OCI-LY7 (cell line): ENCODE measurements at regions not wholly inside any gene's neighbourhood (a gene's known extent, or its start where the extent isn't known, plus 50 kb on each side); places are given as distances from the start of the nearest gene placed in this dataset.

Experiments used
- BruUV-seq: library from RNA; stranded (reverse); fragments of 400-500 nt; replicated peaks from 2 replicates; lab custom pipeline; 2021; lab: Mats Ljungman, UMichigan
- CTCF ChIA-PET: fragments of 300-600 bp; sonication (Branson Sonifier 250); formaldehyde crosslinking; loops from one replicate; lab custom pipeline; 2022; ENCODE audit warnings: antibody characterized with exemption; ENCODE audit not compliant: unreplicated experiment; lab: Charles Lee
- POLR2A ChIA-PET: fragments of 300-600 bp; sonication (Branson Sonifier 250); formaldehyde crosslinking; loops from one replicate; lab custom pipeline; 2022; ENCODE audit warnings: antibody characterized with exemption; lab: Charles Lee
- DNase-seq: peaks from one replicate; pipeline ENCODE4 v3.0.0-alpha.2; 2015; ENCODE audit warnings: low spot score
- H2AFZ ChIP-seq: fragments of 200-600 bp; sonication (generic), shearing (Covaris generic); 2 replicates; pipeline ENCODE4 v1.6.1; 2014; ENCODE audit warnings: mild to moderate bottlenecking, antibody characterized with exemption, low read length, moderate library complexity
- H3K27ac ChIP-seq: fragments of 200-600 bp; sonication (generic); 2 replicates; pipeline ENCODE4 v1.5.1; 2014; ENCODE audit warnings: mixed run types, low read depth, mild to moderate bottlenecking, moderate library complexity, low read length, inconsistent platforms; ENCODE audit not compliant: poor library complexity, severe bottlenecking
- H3K36me3 ChIP-seq: fragments of 200-600 bp; sonication (generic); 2 replicates; pipeline ENCODE4 v1.6.1; 2014; ENCODE audit warnings: mild to moderate bottlenecking, antibody characterized with exemption, low read length, moderate library complexity, mixed read lengths; ENCODE audit not compliant: insufficient read depth
- H3K4me1 ChIP-seq: fragments of 200-600 bp; sonication (generic); 2 replicates; pipeline ENCODE4 v1.5.1; 2014; ENCODE audit warnings: mild to moderate bottlenecking, low read length; ENCODE audit not compliant: insufficient read depth, poor library complexity, severe bottlenecking
- H3K4me2 ChIP-seq: fragments of 200-600 bp; sonication (generic); 2 replicates; pipeline ENCODE4 v1.6.1; 2014; ENCODE audit warnings: mild to moderate bottlenecking, low read length
- H3K4me3 ChIP-seq: fragments of 200-600 bp; sonication (generic); 2 replicates; pipeline ENCODE4 v1.5.1; 2014; ENCODE audit warnings: mild to moderate bottlenecking, low read depth, low read length; ENCODE audit not compliant: poor library complexity, severe bottlenecking
- H3K79me2 ChIP-seq: fragments of 200-600 bp; sonication (generic); 2 replicates; pipeline ENCODE4 v1.6.1; 2016; ENCODE audit warnings: low read depth, mild to moderate bottlenecking, low read length, moderate library complexity, mixed read lengths; ENCODE audit not compliant: insufficient read depth
- H3K9me2 ChIP-seq: fragments of 200-600 bp; sonication (generic); 2 replicates; pipeline ENCODE4 v1.6.1; 2016; ENCODE audit warnings: mild to moderate bottlenecking, low read length, mixed read lengths; ENCODE audit not compliant: insufficient read depth
- H3K9me3 ChIP-seq: fragments of 200-600 bp; sonication (generic); 2 replicates; pipeline ENCODE4 v1.6.1; 2014; ENCODE audit warnings: mild to moderate bottlenecking, mixed run types, low read length, mixed read lengths
- H4K20me1 ChIP-seq: fragments of 200-600 bp; sonication (generic); 2 replicates; pipeline ENCODE4 v1.6.1; 2014; ENCODE audit warnings: mild to moderate bottlenecking, antibody characterized with exemption, low read length, moderate library complexity, mixed read lengths; ENCODE audit not compliant: insufficient read depth
- EZH2phosphoT487 ChIP-seq: fragments of 200-600 bp; sonication (generic); IDR thresholded peaks from 2 replicates; pipeline ENCODE4 v1.6.1; 2018; ENCODE audit warnings: low read depth, borderline replicate concordance, mild to moderate bottlenecking, mixed run types, antibody characterized with exemption, low read length, moderate library complexity, mixed read lengths
- intact Hi-C: fragments of 100-400 bp; cut with micrococcal nuclease; formaldehyde crosslinking; loops from one replicate; pipeline ENCODE4 v1.10.0; 2022; ENCODE audit not compliant: unreplicated experiment
- TF ChIP-seq, protein P1 (sequence below): fragments of 200-600 bp; sonication (generic); conservative IDR thresholded peaks from 2 replicates; pipeline ENCODE4 v1.5.1; 2014; ENCODE audit warnings: mild to moderate bottlenecking, antibody characterized with exemption, low read length, moderate library complexity, mixed read lengths

DNA sequence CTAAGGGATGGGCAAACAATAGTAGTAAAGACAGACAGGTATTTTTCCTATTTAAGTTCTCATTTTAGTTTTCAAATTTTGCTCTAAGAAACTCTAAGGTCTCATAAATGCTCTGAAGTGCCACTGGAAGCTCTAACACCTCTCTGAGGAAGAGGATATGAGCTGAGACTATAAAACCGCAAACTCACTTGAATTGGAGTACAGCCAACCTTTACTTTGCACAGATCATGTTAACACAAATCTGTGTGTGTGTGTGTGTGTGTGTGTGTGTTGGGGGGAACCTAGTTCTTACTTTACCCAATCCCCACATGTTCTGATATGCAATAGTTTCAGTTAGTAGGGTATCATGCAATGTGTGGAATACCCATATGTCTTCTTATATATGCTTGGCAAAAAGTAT is 446.8 kb downstream of the CHL1 start:
- Histone ChIP-seq H3K4me1 (no peaks in the 10 kb centered on the region), H4K20me1 (no peaks in the 10 kb centered on the region), H3K27ac (no peak overlapping the region), H3K9me2 (no peaks in the 10 kb centered on the region), H3K9me3 (no peaks in the 10 kb centered on the region), H2AFZ (no peak overlapping the region), H3K79me2 (no peaks in the 10 kb centered on the region), H3K36me3 (no peaks in the 10 kb centered on the region), H3K4me2 (no peak overlapping the region), H3K4me3 (no peak overlapping the region)
- TF ChIP-seq, protein P1, sequence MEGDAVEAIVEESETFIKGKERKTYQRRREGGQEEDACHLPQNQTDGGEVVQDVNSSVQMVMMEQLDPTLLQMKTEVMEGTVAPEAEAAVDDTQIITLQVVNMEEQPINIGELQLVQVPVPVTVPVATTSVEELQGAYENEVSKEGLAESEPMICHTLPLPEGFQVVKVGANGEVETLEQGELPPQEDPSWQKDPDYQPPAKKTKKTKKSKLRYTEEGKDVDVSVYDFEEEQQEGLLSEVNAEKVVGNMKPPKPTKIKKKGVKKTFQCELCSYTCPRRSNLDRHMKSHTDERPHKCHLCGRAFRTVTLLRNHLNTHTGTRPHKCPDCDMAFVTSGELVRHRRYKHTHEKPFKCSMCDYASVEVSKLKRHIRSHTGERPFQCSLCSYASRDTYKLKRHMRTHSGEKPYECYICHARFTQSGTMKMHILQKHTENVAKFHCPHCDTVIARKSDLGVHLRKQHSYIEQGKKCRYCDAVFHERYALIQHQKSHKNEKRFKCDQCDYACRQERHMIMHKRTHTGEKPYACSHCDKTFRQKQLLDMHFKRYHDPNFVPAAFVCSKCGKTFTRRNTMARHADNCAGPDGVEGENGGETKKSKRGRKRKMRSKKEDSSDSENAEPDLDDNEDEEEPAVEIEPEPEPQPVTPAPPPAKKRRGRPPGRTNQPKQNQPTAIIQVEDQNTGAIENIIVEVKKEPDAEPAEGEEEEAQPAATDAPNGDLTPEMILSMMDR = no peak
- no peak for TF ChIP-seq EZH2phosphoT487
- POLR2A ChIA-PET = interaction anchor here (0.7 kb wide), 1 partner anchor 205 kb away, joined by 3 read pairs; no protein-coding TSS in a partner anchor
- DNase-seq = no peak
- CTCF ChIA-PET = interaction anchor here (0.5 kb wide), 1 partner anchor 230 kb away, joined by 3 read pairs; no protein-coding TSS in a partner anchor
- no TSS peak for BruUV-seq
- intact Hi-C loops = no loop called here

DNA sequence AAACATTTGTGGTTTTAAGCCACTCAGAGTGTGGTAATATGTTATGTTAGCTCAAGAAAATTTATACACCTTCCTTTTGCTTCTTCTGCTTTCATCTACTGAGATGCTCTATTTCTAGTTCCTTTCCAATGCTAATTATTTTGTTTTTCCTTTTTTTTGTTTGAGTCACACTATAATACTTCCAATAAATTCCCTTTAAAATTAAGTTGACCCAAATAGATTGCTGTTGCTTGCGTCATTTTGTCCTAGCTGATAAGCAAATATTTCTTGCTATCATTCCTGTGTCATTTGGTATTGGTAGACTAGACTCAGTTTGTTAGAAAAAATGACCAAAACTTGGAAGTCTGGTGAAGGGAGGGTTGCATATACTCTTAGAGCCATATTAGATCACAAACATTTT is 437.0 kb upstream of the CNTN6 start:
- no peak for TF ChIP-seq EZH2phosphoT487
- TF ChIP-seq, protein P1 = no peak
- H3K4me1 ChIP-seq = no peaks in the 10 kb centered on the region
- no peak overlapping the region for H3K4me2 ChIP-seq
- DNase-seq = no peak
- BruUV-seq = no TSS peak
- no peaks in the 10 kb centered on the region for H4K20me1 ChIP-seq
- intact Hi-C loops = no loop called here
- ChIA-PET CTCF (no interaction called here), POLR2A (no interaction called here)
- no peaks in the 10 kb centered on the region for H3K9me3 ChIP-seq
- H3K27ac ChIP-seq = no peak overlapping the region
- no peaks in the 10 kb centered on the region for H3K79me2 ChIP-seq
- H3K36me3 ChIP-seq = no peaks in the 10 kb centered on the region
- H3K9me2 ChIP-seq = no peaks in the 10 kb centered on the region
- no peak overlapping the region for H2AFZ ChIP-seq
- no peak overlapping the region for H3K4me3 ChIP-seq

DNA sequence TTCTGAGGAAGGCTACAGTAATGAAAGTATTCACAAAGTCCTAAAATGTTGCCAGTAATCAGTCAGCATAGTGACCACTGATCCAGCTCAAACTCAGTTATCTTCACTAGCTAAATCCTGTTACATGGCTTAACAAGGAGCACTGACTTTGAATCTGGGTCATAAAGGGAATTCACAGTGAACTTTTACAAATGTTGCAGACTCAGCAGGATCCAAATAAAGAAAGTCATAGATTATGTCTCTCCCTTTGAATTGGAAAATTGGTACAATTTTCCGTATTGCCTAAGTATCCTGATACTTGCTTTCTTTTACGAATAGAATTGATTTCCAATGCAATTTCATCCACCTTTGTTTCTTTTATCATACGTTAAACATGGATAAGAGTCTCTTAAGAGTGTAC is 431.5 kb upstream of the CNTN6 start:
- H3K4me2 ChIP-seq = no peak overlapping the region
- H3K4me3 ChIP-seq = no peak overlapping the region
- H3K36me3 ChIP-seq = no peaks in the 10 kb centered on the region
- ChIA-PET POLR2A (interaction anchor here (0.6 kb wide), 1 partner anchor 179 kb away, joined by 7 read pairs; no protein-coding TSS in a partner anchor), CTCF (no interaction called here)
- BruUV-seq = no TSS peak
- intact Hi-C loops = no loop called here
- H3K27ac ChIP-seq = no peak overlapping the region
- no peaks in the 10 kb centered on the region for H3K9me2 ChIP-seq
- H3K9me3 ChIP-seq = no peaks in the 10 kb centered on the region
- no peaks in the 10 kb centered on the region for H3K79me2 ChIP-seq
- DNase-seq = no peak
- H2AFZ ChIP-seq = no peak overlapping the region
- no peaks in the 10 kb centered on the region for H4K20me1 ChIP-seq
- H3K4me1 ChIP-seq = no peaks in the 10 kb centered on the region
- TF ChIP-seq, protein P1 = no peak
- no peak for TF ChIP-seq EZH2phosphoT487
